ENCODE measurements at regions not wholly inside any gene's neighbourhood (a gene's known extent, or its start where the extent isn't known, plus 50 kb on each side); places are given as distances from the start of the nearest gene placed in this dataset.

DNA sequence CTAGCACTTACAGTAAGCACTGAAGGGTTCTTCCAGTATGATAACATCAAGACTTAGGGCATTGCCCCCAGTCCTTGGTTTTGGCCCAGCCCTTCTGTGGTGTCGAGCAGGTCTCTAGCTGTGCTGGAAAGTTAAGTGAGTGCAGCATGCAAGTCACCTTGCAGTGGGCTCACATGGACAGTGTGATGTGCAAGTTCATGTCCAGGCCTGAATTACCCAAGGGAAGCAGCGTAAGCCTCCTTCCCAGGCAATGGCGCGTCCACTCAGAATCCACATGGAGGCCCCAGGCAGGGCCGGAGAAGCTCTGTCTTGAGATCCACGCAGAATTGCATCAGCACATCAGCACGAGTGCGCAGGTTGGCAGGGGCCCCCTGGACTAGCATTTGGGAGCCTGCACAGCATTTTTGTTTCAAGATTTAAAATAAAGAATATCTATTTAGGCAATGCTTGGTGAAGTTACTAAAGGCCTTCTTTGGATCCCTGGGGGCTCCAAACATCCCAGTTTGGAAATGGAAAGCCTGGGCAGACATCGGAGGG lies 108.4 kb upstream of the ALDH1B1 start:
- no peak for DNase-seq (ENCODE audit: low read depth)
- H3K4me3 ChIP-seq (ENCODE audit: low read depth, low read length) = no peak overlapping the region
- TF ChIP-seq, protein P1, sequence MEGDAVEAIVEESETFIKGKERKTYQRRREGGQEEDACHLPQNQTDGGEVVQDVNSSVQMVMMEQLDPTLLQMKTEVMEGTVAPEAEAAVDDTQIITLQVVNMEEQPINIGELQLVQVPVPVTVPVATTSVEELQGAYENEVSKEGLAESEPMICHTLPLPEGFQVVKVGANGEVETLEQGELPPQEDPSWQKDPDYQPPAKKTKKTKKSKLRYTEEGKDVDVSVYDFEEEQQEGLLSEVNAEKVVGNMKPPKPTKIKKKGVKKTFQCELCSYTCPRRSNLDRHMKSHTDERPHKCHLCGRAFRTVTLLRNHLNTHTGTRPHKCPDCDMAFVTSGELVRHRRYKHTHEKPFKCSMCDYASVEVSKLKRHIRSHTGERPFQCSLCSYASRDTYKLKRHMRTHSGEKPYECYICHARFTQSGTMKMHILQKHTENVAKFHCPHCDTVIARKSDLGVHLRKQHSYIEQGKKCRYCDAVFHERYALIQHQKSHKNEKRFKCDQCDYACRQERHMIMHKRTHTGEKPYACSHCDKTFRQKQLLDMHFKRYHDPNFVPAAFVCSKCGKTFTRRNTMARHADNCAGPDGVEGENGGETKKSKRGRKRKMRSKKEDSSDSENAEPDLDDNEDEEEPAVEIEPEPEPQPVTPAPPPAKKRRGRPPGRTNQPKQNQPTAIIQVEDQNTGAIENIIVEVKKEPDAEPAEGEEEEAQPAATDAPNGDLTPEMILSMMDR (IDR thresholded peaks at IDR 0.05; ENCODE audit: insufficient read depth, low read depth, low read length, missing control alignments) = no peak

- DNase-seq (ENCODE audit: low read depth) = no peak
- TF ChIP-seq, protein P1 (IDR thresholded peaks at IDR 0.05; ENCODE audit: insufficient read depth, low read depth, low read length, missing control alignments) = no peak
- H3K4me3 ChIP-seq (ENCODE audit: low read depth, low read length) = no peak overlapping the region
Observed at GRCh38 chr9:38282756-38283155, 109.7 kb upstream of the ALDH1B1 start.

DNA sequence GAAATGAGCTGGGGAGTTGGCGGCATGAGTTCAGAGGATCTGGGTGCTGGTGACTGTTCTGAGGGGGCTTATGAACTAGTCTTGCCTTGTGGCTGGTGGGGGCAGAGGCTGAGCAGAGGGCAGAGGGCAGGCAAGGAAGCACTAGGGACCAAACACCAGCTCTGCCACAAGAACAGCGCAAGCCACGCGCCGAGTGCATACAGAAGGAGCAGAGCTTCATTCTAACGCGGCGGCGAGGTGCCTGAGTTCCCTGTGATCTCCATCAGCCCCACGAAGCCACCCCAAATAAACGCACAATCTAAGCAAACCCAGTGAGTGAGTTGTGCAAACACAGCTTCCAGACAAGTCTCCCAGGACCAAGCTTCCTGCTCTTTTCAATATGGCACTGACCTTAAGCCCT lies 110.6 kb upstream of the ALDH1B1 start:
- no peak for DNase-seq (ENCODE audit: low read depth)
- TF ChIP-seq, protein P1 (IDR thresholded peaks at IDR 0.05; ENCODE audit: insufficient read depth, low read depth, low read length, missing control alignments) = no peak
- no peak overlapping the region for H3K4me3 ChIP-seq (ENCODE audit: low read depth, low read length)

GRCh38 chr9:38281196-38281595 lies 111.3 kb upstream of the ALDH1B1 start:
- H3K4me3 ChIP-seq (ENCODE audit: low read depth, low read length) = no peak overlapping the region
- no peak for DNase-seq (ENCODE audit: low read depth)
- TF ChIP-seq, protein P1 (IDR thresholded peaks at IDR 0.05; ENCODE audit: insufficient read depth, low read depth, low read length, missing control alignments) = no peak

GRCh38 chr9:38280251-38280800 lies 112.2 kb upstream of the ALDH1B1 start:
- TF ChIP-seq, protein P1 (IDR thresholded peaks at IDR 0.05; ENCODE audit: insufficient read depth, low read depth, low read length, missing control alignments) = no peak
- H3K4me3 ChIP-seq (ENCODE audit: low read depth, low read length) = no peak overlapping the region
- no peak for DNase-seq (ENCODE audit: low read depth)

DNA sequence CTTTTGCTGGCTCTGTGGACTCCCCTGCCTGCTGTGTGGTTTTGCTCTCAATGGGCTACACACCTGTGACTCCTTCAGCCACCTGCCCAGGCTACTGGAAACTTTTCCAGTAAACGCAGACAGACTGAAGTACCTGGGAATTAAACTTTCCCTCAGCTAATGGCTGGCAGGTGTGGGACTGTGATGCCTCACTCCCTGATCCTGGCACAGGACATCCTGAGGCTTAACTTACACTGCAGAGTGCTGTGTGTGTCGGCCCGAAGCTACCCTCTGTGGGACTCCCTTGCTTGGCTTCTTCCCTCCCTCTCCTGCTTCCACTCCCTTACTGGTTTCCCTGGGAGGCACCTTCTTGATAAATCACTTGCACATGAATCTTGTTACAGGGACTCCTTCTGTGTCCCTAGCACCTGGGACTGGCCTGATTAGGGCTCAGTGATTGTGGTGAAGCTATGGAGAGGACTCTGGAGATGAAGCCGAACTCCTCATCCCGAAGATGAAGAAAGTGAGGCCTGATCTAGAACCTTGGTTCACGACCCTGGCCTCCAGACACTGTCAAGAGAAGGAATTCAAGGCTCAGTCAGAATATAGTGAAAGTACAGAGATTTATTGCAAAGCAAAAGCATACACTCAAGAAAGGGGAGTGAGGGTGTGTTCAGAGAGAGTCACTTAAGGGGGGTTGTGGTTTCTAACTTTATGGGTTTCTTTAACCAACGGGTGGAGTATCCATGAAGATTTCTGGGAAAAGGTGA lies 113.4 kb upstream of the ALDH1B1 start:
- DNase-seq (ENCODE audit: low read depth) = no peak
- no peak overlapping the region for H3K4me3 ChIP-seq (ENCODE audit: low read depth, low read length)
- TF ChIP-seq, protein P1 (IDR thresholded peaks at IDR 0.05; ENCODE audit: insufficient read depth, low read depth, low read length, missing control alignments) = no peak
